ENCODE measurements at regions not wholly inside any gene's neighbourhood (a gene's known extent, or its start where the extent isn't known, plus 50 kb on each side); places are given as distances from the start of the nearest gene placed in this dataset.
"Not testable (repeated sequence)": the region's sequence is repeated elsewhere in the genome, so short reads cannot be mapped to it uniquely, and the experiment has no call there.

- no peak for DNase-seq
Observed at GRCh38 chr10:62662486-62662885, 142.0 kb upstream of the ADO start.

- no peak for DNase-seq
Observed at GRCh38 chr10:62665771-62666170, 138.7 kb upstream of the ADO start.

GRCh38 chr10:62666275-62666674 lies 138.2 kb upstream of the ADO start:
- DNase-seq, result no peak

DNA sequence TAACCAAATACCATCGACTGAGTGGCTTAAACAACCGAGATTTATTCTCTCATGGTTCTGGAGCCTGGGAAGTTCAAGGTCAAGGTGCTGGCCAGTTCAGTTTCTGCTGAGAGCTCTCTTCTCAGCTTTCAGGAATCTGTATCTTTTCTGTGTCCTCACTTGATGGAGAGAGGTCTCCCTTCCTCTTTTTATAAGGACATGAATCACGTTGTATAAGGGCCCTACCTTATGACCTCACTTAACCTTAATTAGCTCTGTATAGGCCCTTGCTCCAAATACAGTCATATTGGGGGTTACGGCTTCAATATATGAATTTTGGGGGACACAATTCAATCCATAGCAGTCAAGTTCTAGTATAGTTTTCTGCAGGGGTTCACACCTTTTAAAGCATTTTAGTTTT lies 135.2 kb upstream of the ADO start:
- DNase-seq, result no peak

DNA sequence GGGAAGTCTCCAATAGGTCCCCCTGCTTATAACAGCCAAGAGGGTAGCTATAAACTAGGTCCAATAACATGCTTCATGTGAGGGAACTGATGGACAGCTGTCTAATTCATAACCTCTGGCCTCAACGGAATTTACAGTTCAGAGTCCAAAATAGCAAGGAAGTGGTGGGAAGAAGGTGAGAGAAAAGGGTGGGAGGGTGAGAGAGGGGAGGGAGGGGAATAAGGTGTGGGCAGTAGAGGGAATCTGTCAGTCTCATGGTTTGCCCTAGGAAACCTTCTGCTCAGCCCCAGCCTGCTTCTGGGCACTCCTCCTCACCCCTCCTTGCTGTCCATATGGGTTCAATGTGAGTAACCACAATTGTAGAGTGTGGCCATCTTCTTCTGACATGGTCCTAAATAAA lies 133.4 kb upstream of the ADO start:
- no peak for DNase-seq

GRCh38 chr10:62681211-62681940 lies 123.1 kb upstream of the ADO start:
- DNase-seq, result peak; percentile 50

- no peak for DNase-seq
Observed at GRCh38 chr10:62684911-62685310, 119.6 kb upstream of the ADO start.

- no peak for DNase-seq
Observed at GRCh38 chr10:62687230-62687748, 117.2 kb upstream of the ADO start.

DNA sequence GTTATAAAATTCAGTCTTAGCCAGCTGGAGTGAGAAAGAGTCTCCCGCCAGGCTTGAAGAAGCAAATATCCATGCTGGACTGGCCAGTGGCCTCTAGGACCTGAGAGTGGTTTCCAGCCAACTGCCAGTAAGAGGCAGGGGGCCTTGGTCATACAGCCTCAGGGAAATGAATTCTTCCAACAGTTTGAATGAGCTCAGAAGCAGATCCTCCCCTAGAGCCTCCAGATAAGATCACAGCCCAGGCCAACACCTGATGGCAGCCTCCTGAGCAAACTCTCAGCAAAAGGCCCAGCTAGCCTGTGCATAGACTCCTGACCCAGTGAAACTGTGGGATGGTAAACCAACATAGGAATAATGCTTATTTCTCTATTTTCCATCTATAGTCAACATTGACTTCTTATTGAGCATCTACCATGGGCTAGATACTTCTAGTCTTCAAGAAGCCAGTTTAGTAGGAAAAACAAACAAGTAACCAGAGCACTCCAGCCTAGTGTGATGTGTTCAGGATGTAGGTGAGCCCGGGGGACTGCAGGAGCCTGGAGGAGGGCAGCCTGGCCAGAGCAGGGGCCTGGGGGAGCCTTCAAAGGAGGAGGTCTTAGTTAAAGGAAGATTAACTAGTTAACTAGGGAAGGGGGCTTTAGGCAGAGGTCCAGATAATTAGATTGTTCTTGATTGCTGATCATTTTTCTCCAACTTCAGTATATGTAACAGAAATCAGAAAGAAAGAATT lies 115.4 kb upstream of the ADO start:
- DNase-seq, result no peak

DNA sequence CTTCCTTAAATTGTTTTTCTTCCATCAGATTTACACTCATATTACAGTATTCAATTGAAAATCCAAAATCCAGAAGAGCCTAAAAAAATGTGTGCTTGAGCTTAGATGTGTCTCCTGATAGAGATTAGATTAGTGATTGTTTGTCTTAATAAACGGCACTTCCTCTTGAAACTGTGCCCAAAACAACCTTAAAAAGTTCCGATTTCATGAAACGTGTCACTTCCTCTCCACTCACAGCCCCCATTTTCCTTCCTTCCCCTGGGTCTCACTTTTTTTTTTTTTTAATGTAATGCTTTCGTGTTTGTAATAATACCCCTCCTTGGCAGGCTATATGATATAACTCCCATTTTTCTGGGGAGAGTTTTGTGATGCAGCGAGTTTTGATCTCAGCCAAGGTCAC lies 114.8 kb upstream of the ADO start:
- no peak for DNase-seq

DNA sequence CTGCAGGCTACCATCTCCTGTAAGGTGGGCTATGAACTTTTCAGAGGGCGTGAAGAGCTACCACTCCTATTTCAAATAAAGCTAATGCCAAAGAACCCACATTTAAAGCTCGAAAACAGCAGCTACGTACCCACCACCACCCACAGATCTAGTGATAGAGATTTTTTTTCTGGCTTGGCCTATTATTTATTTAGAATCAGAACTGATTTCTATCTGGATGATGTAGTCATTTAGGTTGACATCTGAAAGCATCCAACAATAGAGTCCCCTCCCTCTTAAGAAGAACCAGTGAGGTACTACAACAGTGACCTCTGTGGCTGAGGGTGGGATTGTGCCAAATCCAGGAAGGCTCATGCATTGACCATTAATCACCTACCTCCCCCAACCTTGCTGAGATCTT lies 113.8 kb upstream of the ADO start:
- DNase-seq, result no peak

- DNase-seq, result no peak
Observed at GRCh38 chr10:62691336-62691735, 113.2 kb upstream of the ADO start.

- DNase-seq, result no peak
Observed at GRCh38 chr10:62692085-62692484, 112.4 kb upstream of the ADO start.

- no peak for DNase-seq
Observed at GRCh38 chr10:62693306-62693705, 111.2 kb upstream of the ADO start.

DNA sequence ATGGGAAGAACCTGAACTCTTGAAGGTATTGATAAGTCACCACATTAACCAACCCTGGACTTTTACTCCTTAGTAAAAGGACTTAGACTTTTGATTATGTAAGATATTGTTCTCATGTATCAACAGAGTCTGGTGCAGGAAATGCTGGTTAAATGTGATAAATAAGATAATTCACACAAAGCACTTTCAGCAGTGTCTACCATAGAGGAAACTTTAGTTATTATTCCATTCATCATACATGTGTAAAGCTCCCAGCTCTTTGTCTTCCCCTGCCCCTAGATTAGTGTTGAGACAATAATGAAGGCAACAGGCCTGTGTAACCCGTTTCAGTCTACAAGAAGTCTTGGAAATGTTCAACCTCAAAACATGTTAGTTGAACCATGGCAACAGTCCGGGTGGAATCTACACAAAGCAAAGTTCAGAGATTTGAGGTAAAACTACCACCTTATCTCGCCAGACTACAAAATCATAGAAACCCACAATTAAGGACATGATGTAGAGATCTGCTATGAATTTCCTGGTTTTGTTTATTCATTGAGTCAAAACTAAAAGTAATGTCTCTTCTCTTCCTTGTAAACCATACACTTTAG lies 109.9 kb upstream of the ADO start:
- DNase-seq, result no peak

- no peak for DNase-seq
Observed at GRCh38 chr10:62696798-62697197, 107.7 kb upstream of the ADO start.

GRCh38 chr10:62699148-62699547 lies 105.4 kb upstream of the ADO start:
- no peak for DNase-seq

DNA sequence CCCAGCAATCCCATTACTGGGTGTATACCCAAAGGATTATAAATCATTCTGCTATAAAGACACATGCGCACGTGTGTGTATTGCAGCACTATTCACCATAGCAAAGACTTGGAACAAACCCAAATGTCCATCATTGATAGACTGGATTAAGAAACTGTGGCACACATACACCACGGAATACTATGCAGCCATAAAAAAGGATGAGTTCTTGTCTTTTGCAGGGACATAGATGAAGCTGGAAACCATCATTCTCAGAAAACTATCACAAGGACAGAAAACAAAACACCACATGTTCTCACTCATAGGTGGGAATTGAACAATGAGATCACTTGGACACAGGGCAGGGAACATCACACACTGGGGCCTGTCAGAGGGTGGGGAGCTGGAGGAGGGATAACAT lies 100.4 kb upstream of the ADO start:
- DNase-seq, result not testable (repeated sequence)

GRCh38 chr10:62705789-62706188 lies 98.7 kb upstream of the ADO start:
- no peak for DNase-seq

DNA sequence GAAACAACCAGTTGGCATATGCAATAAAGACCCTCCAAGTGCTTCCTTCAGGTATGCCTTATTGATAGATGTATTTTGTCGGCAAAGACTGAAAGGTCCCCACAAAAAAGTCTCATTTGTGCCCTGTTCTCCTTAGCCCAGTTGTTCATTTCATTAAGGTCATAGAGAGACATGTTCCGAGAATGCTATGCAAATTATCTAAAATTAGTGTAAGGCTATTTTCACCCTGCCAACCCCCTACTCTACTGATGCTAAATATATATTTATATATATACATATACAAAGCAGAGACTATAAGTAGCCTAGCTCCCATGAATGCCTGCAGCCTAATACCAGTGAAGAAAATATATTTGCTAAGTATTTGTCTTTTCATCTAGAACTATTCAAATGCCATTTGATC lies 96.7 kb upstream of the ADO start:
- DNase-seq, result no peak

GRCh38 chr10:62708569-62708968 lies 96.0 kb upstream of the ADO start:
- DNase-seq, result no peak

GRCh38 chr10:62709200-62709599 lies 95.3 kb upstream of the ADO start:
- no peak for DNase-seq

DNA sequence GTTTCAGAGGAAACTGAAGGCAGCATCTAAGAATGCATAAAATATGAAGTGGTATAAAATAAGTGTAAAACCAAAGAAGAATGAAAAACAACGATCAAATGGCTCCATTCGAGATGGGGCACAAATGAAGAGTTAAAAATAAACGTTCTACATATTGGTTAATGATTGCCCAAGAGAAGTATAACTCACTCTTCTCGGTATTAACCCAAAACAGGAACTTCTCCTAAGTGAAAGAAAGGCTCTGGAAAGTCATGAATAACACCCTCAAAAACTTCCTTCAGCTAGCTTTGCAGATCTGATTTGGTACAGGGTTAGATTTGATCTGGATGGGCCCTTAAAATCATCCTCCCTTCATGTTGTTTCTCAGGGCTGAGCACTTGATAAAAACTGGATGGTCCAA lies 94.3 kb upstream of the ADO start:
- DNase-seq, result no peak

DNA sequence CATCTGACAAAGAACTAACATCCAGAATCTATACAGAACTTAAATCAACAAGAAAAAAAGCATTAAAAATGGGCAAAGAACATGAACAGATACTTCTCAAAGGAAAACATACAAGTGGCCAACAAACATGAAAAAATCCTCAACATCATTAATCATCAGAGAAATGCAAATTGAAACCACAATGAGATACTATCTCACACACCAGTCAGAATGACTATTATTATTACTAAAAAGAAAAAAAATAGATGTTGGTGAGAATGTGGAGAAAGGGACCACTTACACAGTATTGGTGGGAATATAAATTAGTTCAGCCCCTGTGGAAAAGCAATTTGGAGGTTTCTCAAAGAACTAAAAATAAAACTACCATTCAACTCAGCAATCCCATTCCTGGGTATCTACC lies 89.1 kb upstream of the ADO start:
- DNase-seq, result no peak
